Mesothelial cell of epicardium (in vitro differentiated cells): ENCODE measurements at regions not wholly inside any gene's neighbourhood (a gene's known extent, or its start where the extent isn't known, plus 50 kb on each side); places are given as distances from the start of the nearest gene placed in this dataset.
A peak's percentile ranks its signal among the peaks of the same experiment; 100 is the strongest.

ENCODE experiments used
- DNase-seq, 2 experiments: peaks; one replicate each; pipeline ENCODE4 v3.0.0; 2021; ENCODE audit warnings: low spot score in 2 of 2; ENCODE audit not compliant: unreplicated experiment in 2 of 2
- H3K27ac Mint-ChIP-seq: 2 replicates; pipeline ENCODE4 v1.8.0; 2021; ENCODE audit warnings: mixed read lengths
- H3K27me3 Mint-ChIP-seq: 2 replicates; pipeline ENCODE4 v1.8.0; 2021; ENCODE audit warnings: low read depth, mixed read lengths
- H3K36me3 Mint-ChIP-seq: 2 replicates; pipeline ENCODE4 v1.8.0; 2021; ENCODE audit warnings: mixed read lengths
- H3K4me1 Mint-ChIP-seq: 2 replicates; pipeline ENCODE4 v1.8.0; 2021; ENCODE audit warnings: mixed read lengths
- H3K4me3 Mint-ChIP-seq: 2 replicates; pipeline ENCODE4 v1.8.0; 2021; ENCODE audit warnings: mild to moderate bottlenecking, moderate library complexity, mixed read lengths
- H3K9me3 Mint-ChIP-seq: 2 replicates; pipeline ENCODE4 v1.8.0; 2021; ENCODE audit warnings: mixed read lengths
- CTCF ChIP-seq: fragments of 200-600 bp; sonication (generic); IDR thresholded peaks from one replicate; pipeline ENCODE4 v1.5.0; 2021; ENCODE audit warnings: antibody characterized with exemption; ENCODE audit not compliant: unreplicated experiment

- Mint-ChIP-seq H3K36me3 (no peaks in the 10 kb centered on the region), H3K27ac (no peak overlapping the region), H3K4me3 (no peak overlapping the region), H3K27me3 (no peaks in the 10 kb centered on the region), H3K9me3 (peaks cover 4% of the 10 kb centered on the region), H3K4me1 (no peaks in the 10 kb centered on the region)
- no peak for DNase-seq
- no peak for TF ChIP-seq CTCF
Measured at GRCh38 chr3:16825617-16826204, 59.0 kb upstream of the PLCL2 start.

- Mint-ChIP-seq H3K36me3 (no peaks in the 10 kb centered on the region), H3K4me3 (no peak overlapping the region), H3K4me1 (no peaks in the 10 kb centered on the region), H3K27ac (no peak overlapping the region), H3K27me3 (no peaks in the 10 kb centered on the region), H3K9me3 (peaks cover 4% of the 10 kb centered on the region)
- peak; percentile 20 for TF ChIP-seq CTCF
- no peak for DNase-seq
Measured at GRCh38 chr3:16828815-16829214, 55.9 kb upstream of the PLCL2 start.

GRCh38 chr3:16831846-16832245 lies 52.9 kb upstream of the PLCL2 start:
- H3K36me3 Mint-ChIP-seq, result no peaks in the 10 kb centered on the region
- H3K4me1 Mint-ChIP-seq, result no peaks in the 10 kb centered on the region
- H3K9me3 Mint-ChIP-seq, result peaks cover 4% of the 10 kb centered on the region
- peaks cover 4% of the 10 kb centered on the region for H3K27me3 Mint-ChIP-seq
- H3K4me3 Mint-ChIP-seq, result no peak overlapping the region
- TF ChIP-seq CTCF, result no peak
- no peak overlapping the region for H3K27ac Mint-ChIP-seq
- DNase-seq, result no peak

- peaks cover 6% of the 10 kb centered on the region for H3K4me1 Mint-ChIP-seq
- no peak overlapping the region for H3K4me3 Mint-ChIP-seq
- H3K27me3 Mint-ChIP-seq, result peaks cover 4% of the 10 kb centered on the region
- H3K36me3 Mint-ChIP-seq, result no peaks in the 10 kb centered on the region
- no peak overlapping the region for H3K27ac Mint-ChIP-seq
- H3K9me3 Mint-ChIP-seq, result peaks cover 1% of the 10 kb centered on the region
- no peak for TF ChIP-seq CTCF
- no peak for DNase-seq
Measured at GRCh38 chr3:16834214-16834613, 50.5 kb upstream of the PLCL2 start.

- DNase-seq, result no peak
- peaks cover 6% of the 10 kb centered on the region for H3K4me1 Mint-ChIP-seq
- H3K9me3 Mint-ChIP-seq, result no peaks in the 10 kb centered on the region
- H3K27ac Mint-ChIP-seq, result no peak overlapping the region
- TF ChIP-seq CTCF, result no peak
- H3K27me3 Mint-ChIP-seq, result peaks cover 7% of the 10 kb centered on the region
- no peak overlapping the region for H3K4me3 Mint-ChIP-seq
- H3K36me3 Mint-ChIP-seq, result no peaks in the 10 kb centered on the region
Measured at GRCh38 chr3:16834753-16835152, 50.0 kb upstream of the PLCL2 start.
